Panc1 (cell line): ENCODE measurements at regions not wholly inside any gene's neighbourhood (a gene's known extent, or its start where the extent isn't known, plus 50 kb on each side); places are given as distances from the start of the nearest gene placed in this dataset.

Experiments
- POLR2AphosphoS5 ChIP-seq: IDR thresholded peaks from 2 replicates; pipeline ENCODE4 v1.6.1; 2012; ENCODE audit warnings: mild to moderate bottlenecking, low read depth, low read length, moderate library complexity
- SIN3A ChIP-seq: IDR thresholded peaks from 2 replicates; pipeline ENCODE4 v1.6.1; 2012; ENCODE audit warnings: low read depth, mild to moderate bottlenecking, low read length, moderate library complexity, borderline replicate concordance; ENCODE audit not compliant: insufficient read depth
- TCF7L2 ChIP-seq: IDR thresholded peaks from 2 replicates; pipeline ENCODE4 v1.6.1; 2011; ENCODE audit warnings: mild to moderate bottlenecking, low read depth, low read length, inconsistent platforms
- TF ChIP-seq, protein P1 (sequence below): fragments of 450-650 bp; IDR thresholded peaks from 2 replicates; pipeline ENCODE4 v1.5.1; 2017; ENCODE audit warnings: mild to moderate bottlenecking
- TF ChIP-seq, protein P2 (sequence below), 2 experiments: IDR thresholded peaks; 2 replicates each; pipeline ENCODE4 v1.6.1; 2011 to 2012; ENCODE audit warnings: low read depth in 2 of 2, control low read depth in 1 of 2, low read length in 1 of 2, mild to moderate bottlenecking in 1 of 2, moderate library complexity in 1 of 2; ENCODE audit not compliant: insufficient read depth in 1 of 2

DNA sequence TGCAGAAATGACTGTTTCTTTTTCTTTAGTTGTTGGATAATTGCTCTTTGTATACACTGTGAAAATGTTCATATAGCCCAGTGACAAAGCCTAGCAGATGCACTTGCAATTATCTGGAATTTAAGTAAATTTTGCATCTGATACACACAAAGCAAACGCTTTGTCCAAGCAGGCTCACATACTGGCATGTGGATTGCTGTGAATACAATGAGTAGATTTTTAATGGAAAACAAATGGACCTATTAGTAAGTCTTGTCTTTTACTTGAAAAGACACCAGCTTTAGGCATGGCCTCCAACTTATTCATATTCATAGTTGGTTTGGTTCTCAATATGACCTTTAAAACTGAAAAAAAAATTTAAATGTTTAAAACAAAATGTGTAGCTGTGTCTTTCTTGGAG is 1299.8 kb upstream of the WWC1 start:
- TF ChIP-seq, protein P1, sequence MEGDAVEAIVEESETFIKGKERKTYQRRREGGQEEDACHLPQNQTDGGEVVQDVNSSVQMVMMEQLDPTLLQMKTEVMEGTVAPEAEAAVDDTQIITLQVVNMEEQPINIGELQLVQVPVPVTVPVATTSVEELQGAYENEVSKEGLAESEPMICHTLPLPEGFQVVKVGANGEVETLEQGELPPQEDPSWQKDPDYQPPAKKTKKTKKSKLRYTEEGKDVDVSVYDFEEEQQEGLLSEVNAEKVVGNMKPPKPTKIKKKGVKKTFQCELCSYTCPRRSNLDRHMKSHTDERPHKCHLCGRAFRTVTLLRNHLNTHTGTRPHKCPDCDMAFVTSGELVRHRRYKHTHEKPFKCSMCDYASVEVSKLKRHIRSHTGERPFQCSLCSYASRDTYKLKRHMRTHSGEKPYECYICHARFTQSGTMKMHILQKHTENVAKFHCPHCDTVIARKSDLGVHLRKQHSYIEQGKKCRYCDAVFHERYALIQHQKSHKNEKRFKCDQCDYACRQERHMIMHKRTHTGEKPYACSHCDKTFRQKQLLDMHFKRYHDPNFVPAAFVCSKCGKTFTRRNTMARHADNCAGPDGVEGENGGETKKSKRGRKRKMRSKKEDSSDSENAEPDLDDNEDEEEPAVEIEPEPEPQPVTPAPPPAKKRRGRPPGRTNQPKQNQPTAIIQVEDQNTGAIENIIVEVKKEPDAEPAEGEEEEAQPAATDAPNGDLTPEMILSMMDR = no peak
- no peak for TF ChIP-seq POLR2AphosphoS5
- TF ChIP-seq, protein P2, sequence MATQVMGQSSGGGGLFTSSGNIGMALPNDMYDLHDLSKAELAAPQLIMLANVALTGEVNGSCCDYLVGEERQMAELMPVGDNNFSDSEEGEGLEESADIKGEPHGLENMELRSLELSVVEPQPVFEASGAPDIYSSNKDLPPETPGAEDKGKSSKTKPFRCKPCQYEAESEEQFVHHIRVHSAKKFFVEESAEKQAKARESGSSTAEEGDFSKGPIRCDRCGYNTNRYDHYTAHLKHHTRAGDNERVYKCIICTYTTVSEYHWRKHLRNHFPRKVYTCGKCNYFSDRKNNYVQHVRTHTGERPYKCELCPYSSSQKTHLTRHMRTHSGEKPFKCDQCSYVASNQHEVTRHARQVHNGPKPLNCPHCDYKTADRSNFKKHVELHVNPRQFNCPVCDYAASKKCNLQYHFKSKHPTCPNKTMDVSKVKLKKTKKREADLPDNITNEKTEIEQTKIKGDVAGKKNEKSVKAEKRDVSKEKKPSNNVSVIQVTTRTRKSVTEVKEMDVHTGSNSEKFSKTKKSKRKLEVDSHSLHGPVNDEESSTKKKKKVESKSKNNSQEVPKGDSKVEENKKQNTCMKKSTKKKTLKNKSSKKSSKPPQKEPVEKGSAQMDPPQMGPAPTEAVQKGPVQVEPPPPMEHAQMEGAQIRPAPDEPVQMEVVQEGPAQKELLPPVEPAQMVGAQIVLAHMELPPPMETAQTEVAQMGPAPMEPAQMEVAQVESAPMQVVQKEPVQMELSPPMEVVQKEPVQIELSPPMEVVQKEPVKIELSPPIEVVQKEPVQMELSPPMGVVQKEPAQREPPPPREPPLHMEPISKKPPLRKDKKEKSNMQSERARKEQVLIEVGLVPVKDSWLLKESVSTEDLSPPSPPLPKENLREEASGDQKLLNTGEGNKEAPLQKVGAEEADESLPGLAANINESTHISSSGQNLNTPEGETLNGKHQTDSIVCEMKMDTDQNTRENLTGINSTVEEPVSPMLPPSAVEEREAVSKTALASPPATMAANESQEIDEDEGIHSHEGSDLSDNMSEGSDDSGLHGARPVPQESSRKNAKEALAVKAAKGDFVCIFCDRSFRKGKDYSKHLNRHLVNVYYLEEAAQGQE (IDR thresholded peaks at IDR 0.05; ENCODE audit: insufficient read depth in 1 of 2, low read depth in 2 of 2, low read length in 1 of 2) = no peak
- no peak for TF ChIP-seq TCF7L2
- no peak for TF ChIP-seq SIN3A
